Heart right ventricle (tissue), 16 donors: ENCODE measurements at regions not wholly inside any gene's neighbourhood (a gene's known extent, or its start where the extent isn't known, plus 50 kb on each side); places are given as distances from the start of the nearest gene placed in this dataset.
A peak's percentile ranks its signal among the peaks of the same experiment; 100 is the strongest.

Experiments used
- ATAC-seq, 8 donors: fragments of 200-7000 bp; cut with Tn5 transposase; one replicate each; pipeline ENCODE4 v1.9.1; 2020; ENCODE audit warnings: mild to moderate bottlenecking in 8 of 8, moderate library complexity in 8 of 8, moderate number of reproducible peaks in 1 of 8
- DNase-seq, 2 donors: peaks; one replicate each; pipeline ENCODE4 v3.0.0-alpha.2; 2020
- H3K27ac ChIP-seq, 10 donors: fragments of 200-600 bp; sonication (generic) in 2 of 10; one replicate each; pipeline versions ENCODE4 v1.5.0 to v1.8.0; 2020 to 2022; ENCODE audit warnings: mild to moderate bottlenecking in 3 of 10
- H3K27me3 ChIP-seq, 7 donors: fragments of 200-600 bp; one replicate each; pipeline ENCODE4 v1.8.0; 2021 to 2022; ENCODE audit warnings: mild to moderate bottlenecking in 2 of 7
- H3K36me3 ChIP-seq, 9 donors: fragments of 200-600 bp; sonication (generic) in 1 of 9; one replicate each; pipeline versions ENCODE4 v1.5.0 to v1.8.0; 2020 to 2022; ENCODE audit warnings: mild to moderate bottlenecking in 2 of 9
- H3K4me1 ChIP-seq, 9 donors: fragments of 200-600 bp; sonication (generic) in 1 of 9; one replicate each; pipeline versions ENCODE4 v1.5.0 to v1.8.0; 2020 to 2022; ENCODE audit warnings: mild to moderate bottlenecking in 4 of 9
- H3K4me3 ChIP-seq, 10 donors: fragments of 200-600 bp; sonication (generic) in 2 of 10; one replicate each; pipeline versions ENCODE4 v1.5.0 to v1.8.0; 2020 to 2022; ENCODE audit warnings: mild to moderate bottlenecking in 7 of 10, moderate library complexity in 2 of 10
- H3K9me3 ChIP-seq, 11 donors: fragments of 200-600 bp in 10 of 11; sonication (generic) in 2 of 11; one replicate each; pipeline versions ENCODE4 v1.5.0 to v1.8.0; 2013 to 2022; ENCODE audit warnings: mild to moderate bottlenecking in 2 of 11, control low read depth in 1 of 11, moderate library complexity in 1 of 11
- WGBS, 2 donors: extraction: QIAGEN DNeasy Blood & Tissue Kit; methylation state at CpG; one replicate each; pipeline ENCODE4 v1.1.7; 2013; ENCODE audit warnings: inconsistent platforms in 1 of 2; 5-methylcytosine and 5-hydroxymethylcytosine counted together
- intact Hi-C, 10 donors: fragments of 100-400 bp; cut with DNase I; formaldehyde crosslinking; loops; one replicate each; pipeline versions ENCODE4 v1.11.1 to v1.14.2; 2022
- TF ChIP-seq, protein P1 (sequence below), 9 donors: fragments of 200-600 bp; sonication (generic) in 2 of 9; IDR thresholded peaks; one replicate each; pipeline versions ENCODE4 v1.5.0 to v1.8.0; 2021 to 2022; ENCODE audit warnings: antibody characterized with exemption in 9 of 9, mild to moderate bottlenecking in 5 of 9, moderate library complexity in 1 of 9
- donor health status: Arrhythmogenic right ventricular cardiomyopathy.
- donor health status: ischemic (EF 13 %, LVEDD 7.1; RV severe dilation, severe dysfunction).
- donor health status: healthy with polysubstance abuse.
- donor health status: DM: no; HTN: yes; CAD: no.
- donor health status: DM: no; HTN: no; CAD: no.
- donor health status: ischemic (EF 25% LVEDD 6.9; RV normal size, moderate dysfunction).
- donor health status: ischemic (EF 25% LVEDD 5.7; RV mildly dilated, moderate dysfunction).
- donor health status: healthy.
- donor health status: DM: yes; HTN: yes; CAD: no.
- donor health status: Ischemic cardiomyopathy.
- donor health status: ischemic (EF 35%, LVEDD 5.7; RV mildly dilated, moderate dysfunction).
- donor health status: nonischemic (EF 11% LVEDD 7.7; RV severe dilation, severe dysfunction).
- donor health status: DM: yes; HTN: yes; CAD: no.
- donor health status: PGD.
- donor health status: ischemic (EF 29% LVEDD 5.4; RV normal size, mild dysfunction).
- donor health status: nonischemic (EF 23%, LVEDD 6.1; RV moderate dilation, normal function).

DNA sequence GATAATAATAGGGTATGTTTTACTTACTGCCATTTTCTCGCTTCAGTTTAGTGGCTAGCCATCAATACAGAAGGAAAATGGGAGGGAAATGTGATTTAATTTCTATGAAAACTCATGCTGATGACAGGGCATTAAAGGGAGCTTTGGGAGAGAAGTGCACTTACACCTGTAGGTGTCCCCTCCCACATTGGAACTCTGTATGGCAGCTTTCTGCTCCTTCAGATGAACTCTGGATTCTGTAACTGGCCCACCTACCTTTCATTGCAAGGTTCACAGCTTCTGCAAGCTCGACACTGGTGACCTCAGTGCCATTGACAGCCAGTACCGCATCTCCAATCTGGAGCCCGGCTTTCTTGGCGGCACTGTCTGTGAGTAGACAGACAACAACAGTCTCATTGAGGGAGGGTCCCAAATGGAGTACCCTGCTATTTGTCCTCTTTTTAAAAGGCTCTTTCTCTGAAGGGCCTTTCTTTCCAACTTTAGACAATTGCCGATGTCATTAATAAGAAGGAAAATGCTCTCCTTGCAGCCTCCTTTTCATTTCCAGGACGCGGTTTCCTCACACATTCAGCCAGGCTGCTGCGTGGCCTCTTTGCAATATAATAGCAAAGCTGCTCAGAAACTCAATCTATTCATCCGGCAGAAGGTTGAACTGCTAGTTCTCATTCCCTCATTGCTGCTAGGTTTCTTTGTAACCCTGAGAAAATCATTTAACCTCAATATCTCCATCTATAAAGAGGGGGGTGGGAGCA lies 63.6 kb downstream of the NUDT12 start:
- intact Hi-C loops = no loop called here
- ATAC-seq = no peak
- TF ChIP-seq, protein P1, sequence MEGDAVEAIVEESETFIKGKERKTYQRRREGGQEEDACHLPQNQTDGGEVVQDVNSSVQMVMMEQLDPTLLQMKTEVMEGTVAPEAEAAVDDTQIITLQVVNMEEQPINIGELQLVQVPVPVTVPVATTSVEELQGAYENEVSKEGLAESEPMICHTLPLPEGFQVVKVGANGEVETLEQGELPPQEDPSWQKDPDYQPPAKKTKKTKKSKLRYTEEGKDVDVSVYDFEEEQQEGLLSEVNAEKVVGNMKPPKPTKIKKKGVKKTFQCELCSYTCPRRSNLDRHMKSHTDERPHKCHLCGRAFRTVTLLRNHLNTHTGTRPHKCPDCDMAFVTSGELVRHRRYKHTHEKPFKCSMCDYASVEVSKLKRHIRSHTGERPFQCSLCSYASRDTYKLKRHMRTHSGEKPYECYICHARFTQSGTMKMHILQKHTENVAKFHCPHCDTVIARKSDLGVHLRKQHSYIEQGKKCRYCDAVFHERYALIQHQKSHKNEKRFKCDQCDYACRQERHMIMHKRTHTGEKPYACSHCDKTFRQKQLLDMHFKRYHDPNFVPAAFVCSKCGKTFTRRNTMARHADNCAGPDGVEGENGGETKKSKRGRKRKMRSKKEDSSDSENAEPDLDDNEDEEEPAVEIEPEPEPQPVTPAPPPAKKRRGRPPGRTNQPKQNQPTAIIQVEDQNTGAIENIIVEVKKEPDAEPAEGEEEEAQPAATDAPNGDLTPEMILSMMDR (IDR thresholded peaks at IDR 0.05) = no peak
- Histone ChIP-seq H3K27me3 (no peaks in the 10 kb centered on the region), H3K4me3 (no peak overlapping the region), H3K9me3 (peaks cover 0 to 11% (median 2%) of the 10 kb centered on the region in 11 donors), H3K4me1 (peaks cover 0 to 37% (median 19%) of the 10 kb centered on the region in 9 donors), H3K36me3 (no peaks in the 10 kb centered on the region), H3K27ac (peak overlapping the region in 2 of 10 donors; percentile 6 to 18)
- DNase-seq = no peak
- 65 to 66% methylated on average over 10 of the region's 10 CpGs for WGBS, 2 donors

DNA sequence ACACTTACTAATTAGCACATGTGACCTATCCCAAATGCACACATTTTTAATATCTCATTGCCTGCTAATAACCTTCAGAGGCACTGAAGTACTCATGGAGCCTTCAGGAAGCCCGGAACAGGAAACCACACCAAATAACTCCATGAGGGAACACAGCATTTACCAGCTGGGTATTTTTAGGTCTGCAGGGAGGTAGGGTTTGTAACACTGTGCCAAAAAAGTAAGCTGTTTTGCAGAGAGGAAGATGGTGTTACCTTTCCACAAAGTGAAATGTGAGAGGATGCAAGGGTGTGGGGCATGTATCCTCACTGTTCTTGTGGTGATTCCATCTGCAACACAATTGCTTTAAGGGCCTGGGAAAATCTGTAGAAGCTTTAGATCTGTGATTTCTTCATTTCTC lies 64.4 kb downstream of the NUDT12 start:
- intact Hi-C loops = no loop called here
- 35 to 48% methylated on average over 1 of the region's 1 CpG for WGBS, 2 donors
- ATAC-seq (peak in 7 of 8 donors; percentile 22 to 80 (median 64)), DNase-seq (no peak)
- Histone ChIP-seq H3K27ac (peak overlapping the region in 1 of 10 donors; percentile 6), H3K9me3 (peaks cover 0 to 11% (median 2%) of the 10 kb centered on the region in 11 donors), H3K4me3 (no peak overlapping the region), H3K27me3 (no peaks in the 10 kb centered on the region), H3K36me3 (no peaks in the 10 kb centered on the region), H3K4me1 (peaks cover 0 to 37% (median 19%) of the 10 kb centered on the region in 9 donors)
- TF ChIP-seq, protein P1 (IDR thresholded peaks at IDR 0.05) = no peak

DNA sequence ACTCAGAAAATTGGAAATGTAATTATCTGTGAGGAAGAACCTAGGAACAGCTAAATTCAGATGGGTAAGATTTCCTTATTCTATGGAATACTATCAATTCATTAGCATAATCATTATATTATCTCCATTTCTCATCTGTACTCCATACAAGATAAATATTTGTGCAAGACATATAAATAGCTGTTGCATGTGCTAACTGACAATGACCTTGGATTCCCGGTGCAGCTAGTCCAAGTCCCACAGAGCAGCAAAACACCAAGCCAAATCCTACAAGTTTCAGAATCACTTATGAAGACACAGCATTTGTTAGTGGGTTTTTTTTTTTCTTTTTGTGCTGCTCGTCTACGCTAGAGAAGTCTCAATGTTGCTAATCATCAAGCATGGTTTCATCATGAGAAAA lies 64.8 kb downstream of the NUDT12 start:
- H3K9me3 ChIP-seq = peaks cover 0 to 11% (median 2%) of the 10 kb centered on the region in 11 donors
- H3K27ac ChIP-seq = peak overlapping the region in 1 of 10 donors; percentile 6
- 34 to 47% methylated on average over 3 of the region's 3 CpGs for WGBS, 2 donors
- peaks cover 0 to 37% (median 19%) of the 10 kb centered on the region in 9 donors for H3K4me1 ChIP-seq
- H3K27me3 ChIP-seq = no peaks in the 10 kb centered on the region
- no peaks in the 10 kb centered on the region for H3K36me3 ChIP-seq
- H3K4me3 ChIP-seq = no peak overlapping the region
- no peak for DNase-seq
- TF ChIP-seq, protein P1 (IDR thresholded peaks at IDR 0.05) = no peak
- intact Hi-C loops = no loop called here
- peak in 1 of 8 donors; percentile 14 for ATAC-seq

DNA sequence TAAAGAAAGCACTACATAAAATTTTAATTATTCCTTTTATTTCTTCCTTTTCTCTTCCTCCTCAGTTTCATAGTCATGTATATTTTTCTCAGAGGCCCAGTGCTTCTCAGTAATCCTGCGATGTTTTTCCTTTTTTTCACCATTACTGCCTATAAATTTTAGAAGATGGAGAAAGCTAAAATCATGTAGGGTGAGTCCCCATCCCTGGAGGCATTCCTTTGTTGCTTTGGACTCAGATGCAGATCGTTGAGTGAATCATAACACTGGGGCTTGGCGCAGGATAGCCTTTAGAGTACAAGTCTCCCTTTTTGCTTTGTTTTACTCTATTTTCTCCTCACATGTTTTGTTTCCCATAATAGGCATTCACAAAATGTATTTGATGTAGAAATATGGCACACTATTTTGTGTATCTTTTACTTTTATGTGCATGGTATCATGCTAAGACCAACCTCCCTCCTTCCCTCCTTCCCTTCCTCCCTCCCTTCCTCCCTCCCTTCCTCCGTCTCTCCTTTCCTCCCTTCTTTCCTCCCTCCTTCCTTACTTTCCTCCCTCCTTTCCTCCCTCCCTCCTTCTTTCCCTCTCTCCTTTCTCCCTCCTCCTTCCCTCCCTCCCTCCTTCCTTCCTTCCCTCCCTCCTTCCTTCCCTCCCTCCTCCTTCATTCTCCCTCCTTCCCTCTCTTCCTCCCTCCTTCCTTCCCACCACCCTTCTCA lies 72.4 kb downstream of the NUDT12 start:
- intact Hi-C loops = no loop called here
- Histone ChIP-seq H3K9me3 (peaks cover 0 to 11% (median 2%) of the 10 kb centered on the region in 11 donors), H3K36me3 (no peaks in the 10 kb centered on the region), H3K4me1 (peaks cover 0 to 3% (median 0%) of the 10 kb centered on the region in 9 donors), H3K27me3 (peaks cover 0 to 6% (median 0%) of the 10 kb centered on the region in 7 donors), H3K4me3 (no peak overlapping the region), H3K27ac (no peak overlapping the region)
- no peak for DNase-seq
- no peak for ATAC-seq
- TF ChIP-seq, protein P1 (IDR thresholded peaks at IDR 0.05) = no peak
- WGBS, 2 donors = 71 to 75% methylated on average over 4 of the region's 4 CpGs
